ENCODE measurements at regions not wholly inside any gene's neighbourhood (a gene's known extent, or its start where the extent isn't known, plus 50 kb on each side); places are given as distances from the start of the nearest gene placed in this dataset.
"Not testable (repeated sequence)": the region's sequence is repeated elsewhere in the genome, so short reads cannot be mapped to it uniquely, and the experiment has no call there.

- no peak for DNase-seq
These were observed 76.4 kb downstream of the PHAX start for GRCh38 chr5:126677121-126677520.

GRCh38 chr5:126680191-126680817 is 79.6 kb downstream of the PHAX start:
- DNase-seq, result no peak

GRCh38 chr5:126681314-126681713 is 80.6 kb downstream of the PHAX start:
- DNase-seq, result not testable (repeated sequence)

- DNase-seq, result no peak
These were observed 81.2 kb downstream of the PHAX start for GRCh38 chr5:126681970-126682369.

- no peak for DNase-seq
These were observed 82.1 kb downstream of the PHAX start for GRCh38 chr5:126682856-126683255.

- no peak for DNase-seq
These were observed 83.2 kb downstream of the PHAX start for GRCh38 chr5:126683912-126684311.

GRCh38 chr5:126684656-126685442 is 84.1 kb downstream of the PHAX start:
- DNase-seq, result peak; percentile 65

- DNase-seq, result no peak
These were observed 85.8 kb downstream of the PHAX start for GRCh38 chr5:126686451-126687126.

- no peak for DNase-seq
These were observed 84.0 kb upstream of the LMNB1 start for GRCh38 chr5:126692971-126693370.

- no peak for DNase-seq
These were observed 83.1 kb upstream of the LMNB1 start for GRCh38 chr5:126693806-126694205.

- DNase-seq, result no peak
These were observed 82.5 kb upstream of the LMNB1 start for GRCh38 chr5:126694403-126694802.

- no peak for DNase-seq
These were observed 81.8 kb upstream of the LMNB1 start for GRCh38 chr5:126695091-126695490.

GRCh38 chr5:126707080-126707479 is 69.9 kb upstream of the LMNB1 start:
- DNase-seq, result no peak

GRCh38 chr5:126715765-126716164 is 61.2 kb upstream of the LMNB1 start:
- no peak for DNase-seq

- DNase-seq, result no peak
These were observed 60.1 kb upstream of the LMNB1 start for GRCh38 chr5:126716861-126717260.

GRCh38 chr5:126718236-126718868 is 58.6 kb upstream of the LMNB1 start:
- DNase-seq, result no peak

GRCh38 chr5:126720369-126720768 is 56.6 kb upstream of the LMNB1 start:
- DNase-seq, result no peak

- no peak for DNase-seq
These were observed 53.3 kb upstream of the LMNB1 start for GRCh38 chr5:126723643-126724042.
